Thyroid gland (tissue), 4 donors: ENCODE measurements at regions not wholly inside any gene's neighbourhood (a gene's known extent, or its start where the extent isn't known, plus 50 kb on each side); places are given as distances from the start of the nearest gene placed in this dataset.

Experiments used
- CTCF ChIP-seq, 6 experiments: fragments of 200-600 bp in 3 of 6; fragments of 450-650 bp in 3 of 6; sonication (generic) in 3 of 6; IDR thresholded peaks; one replicate each; pipeline ENCODE4 v1.5.1; 2016 to 2019; ENCODE audit warnings: antibody characterized with exemption in 6 of 6, mild to moderate bottlenecking in 2 of 6, inconsistent platforms in 1 of 6, moderate library complexity in 1 of 6
- POLR2A ChIP-seq, 2 donors: fragments of 450-650 bp; IDR thresholded peaks; one replicate each; pipeline ENCODE4 v1.6.1; 2017; ENCODE audit warnings: antibody characterized with exemption in 2 of 2, mild to moderate bottlenecking in 2 of 2, moderate library complexity in 1 of 2

GRCh38 chr12:58453306-58453705, 467.0 kb downstream of the LRIG3 start:
- TF ChIP-seq CTCF (IDR thresholded peaks at IDR 0.05) (no peak), POLR2A (IDR thresholded peaks at IDR 0.05) (no peak)
